GM20000 (cell line): ENCODE measurements at regions not wholly inside any gene's neighbourhood (a gene's known extent, or its start where the extent isn't known, plus 50 kb on each side); places are given as distances from the start of the nearest gene placed in this dataset.

ENCODE experiments used
- DNase-seq: peaks from one replicate; pipeline ENCODE4 v3.0.0; 2012; ENCODE audit warnings: low spot score
- CTCF ChIP-seq: IDR thresholded peaks from 2 replicates; pipeline ENCODE4 v1.5.1; 2012; ENCODE audit warnings: mild to moderate bottlenecking, control low read depth; ENCODE audit errors: extremely low read depth, missing control alignments

GRCh38 chr1:18041685-18042355 lies 65.8 kb upstream of the IGSF21 start:
- no peak for TF ChIP-seq CTCF
- DNase-seq = no peak

GRCh38 chr1:18043871-18044270 lies 63.7 kb upstream of the IGSF21 start:
- TF ChIP-seq CTCF = no peak
- no peak for DNase-seq

GRCh38 chr1:18045203-18045602 lies 62.4 kb upstream of the IGSF21 start:
- no peak for TF ChIP-seq CTCF

GRCh38 chr1:18045621-18046020 lies 62.0 kb upstream of the IGSF21 start:
- no peak for TF ChIP-seq CTCF
- DNase-seq = no peak

More at GRCh38 chr1:18045203-18045602, 62.4 kb upstream of the IGSF21 start:
- DNase-seq = no peak

- no peak for TF ChIP-seq CTCF
- DNase-seq = no peak
Measured at GRCh38 chr1:18047122-18047521, 60.5 kb upstream of the IGSF21 start.

GRCh38 chr1:18049228-18049627 lies 58.4 kb upstream of the IGSF21 start:
- no peak for DNase-seq
- TF ChIP-seq CTCF = no peak

GRCh38 chr1:18052671-18053070 lies 54.9 kb upstream of the IGSF21 start:
- TF ChIP-seq CTCF = no peak
- DNase-seq = no peak
